GM19324 (cell line): ENCODE measurements at regions not wholly inside any gene's neighbourhood (a gene's known extent, or its start where the extent isn't known, plus 50 kb on each side); places are given as distances from the start of the nearest gene placed in this dataset.

Experiments
- ATAC-seq: cut with Tn5 transposase; IDR thresholded peaks from one replicate; pipeline ENCODE4 v1.9.1; 2021; ENCODE audit warnings: mild to moderate bottlenecking, moderate library complexity; ENCODE audit not compliant: unreplicated experiment, low FRiP score

DNA sequence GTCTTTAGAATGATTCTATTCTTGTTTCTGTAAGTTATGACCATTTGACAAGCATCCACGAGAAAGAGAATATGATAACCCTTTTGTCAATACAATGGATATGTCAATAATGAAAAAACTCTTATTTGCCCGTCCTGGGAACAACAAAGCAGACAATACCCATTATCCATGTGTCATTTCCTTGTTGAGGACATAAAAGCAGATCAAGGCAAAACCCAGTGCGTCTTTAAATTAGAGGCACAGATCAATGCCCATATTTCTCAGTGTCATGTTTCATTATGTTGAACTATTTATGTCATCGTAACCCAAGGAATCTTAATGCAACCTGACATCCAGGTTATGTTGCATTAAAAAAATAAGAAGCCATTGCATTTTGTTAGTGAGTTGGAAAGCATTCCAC lies 365.0 kb upstream of the CELF4 start:
- ATAC-seq, result no peak

- ATAC-seq, result no peak
These were observed 356.6 kb upstream of the CELF4 start for GRCh38 chr18:37922162-37922561.

DNA sequence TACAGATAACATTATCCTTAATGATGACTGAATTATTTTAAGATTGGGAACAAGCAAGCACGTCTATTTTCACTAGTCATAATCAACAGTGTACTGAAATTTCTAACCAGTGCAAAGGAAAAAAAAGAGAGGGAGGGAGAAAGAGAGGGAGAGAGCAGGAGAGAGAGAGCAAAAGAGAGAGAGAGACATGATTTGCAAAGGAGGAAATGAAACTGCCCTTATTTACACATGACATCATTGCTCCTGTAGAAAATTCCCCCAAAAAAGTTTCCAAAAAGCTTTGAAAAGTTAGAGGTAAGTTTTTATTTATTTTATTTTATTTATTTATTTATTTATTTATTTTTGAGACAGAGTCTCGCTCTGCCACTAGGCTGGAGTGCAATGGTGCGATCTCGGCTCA lies 355.3 kb upstream of the CELF4 start:
- ATAC-seq, result no peak

- ATAC-seq, result no peak
These were observed 347.5 kb upstream of the CELF4 start for GRCh38 chr18:37913051-37913450.

GRCh38 chr18:37902344-37902743 lies 336.7 kb upstream of the CELF4 start:
- no peak for ATAC-seq

DNA sequence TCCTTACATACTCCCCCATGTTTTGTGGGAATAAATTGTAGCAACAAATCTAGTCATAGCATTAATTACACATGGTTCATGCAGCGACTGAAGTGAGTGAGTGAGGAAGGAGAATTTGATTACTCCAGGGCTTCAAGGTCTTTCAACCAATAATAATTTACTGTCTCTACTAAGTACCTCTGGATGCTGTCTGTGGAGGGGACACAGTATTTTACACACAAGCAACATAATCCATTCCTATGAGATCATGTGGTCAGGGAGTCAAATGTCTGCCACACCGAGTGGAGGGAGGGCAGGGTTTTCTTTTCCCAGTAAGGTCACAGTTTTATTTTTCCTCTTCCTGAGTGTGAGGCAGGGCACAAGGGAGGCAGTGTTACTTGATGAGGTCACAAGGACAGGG lies 334.7 kb upstream of the CELF4 start:
- ATAC-seq, result no peak

- ATAC-seq, result no peak
These were observed 324.4 kb upstream of the CELF4 start for GRCh38 chr18:37889963-37890362.

- ATAC-seq, result no peak
These were observed 309.1 kb upstream of the CELF4 start for GRCh38 chr18:37874721-37875120.

- ATAC-seq, result no peak
These were observed 307.8 kb upstream of the CELF4 start for GRCh38 chr18:37873416-37873815.

DNA sequence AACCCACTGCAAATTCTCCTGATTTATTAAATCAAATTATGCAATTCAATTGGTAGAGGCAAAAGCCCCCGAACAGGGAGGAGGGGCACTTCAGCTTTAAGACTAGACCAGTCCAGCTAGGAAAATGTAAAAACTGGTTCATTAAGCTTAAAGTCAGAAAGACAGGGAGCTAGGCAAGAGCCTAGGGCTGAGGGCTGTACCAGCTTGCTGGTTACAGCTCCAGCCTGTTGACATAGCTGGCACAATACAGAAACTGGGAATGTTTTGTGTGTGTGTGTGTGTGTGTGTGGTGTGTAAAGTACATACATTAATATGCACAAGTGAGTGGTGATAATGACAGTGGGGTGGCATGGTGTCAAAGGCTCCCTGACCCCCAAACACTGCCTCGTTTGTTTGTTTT lies 307.0 kb upstream of the CELF4 start:
- no peak for ATAC-seq

- ATAC-seq, result no peak
These were observed 306.0 kb upstream of the CELF4 start for GRCh38 chr18:37871561-37871960.

DNA sequence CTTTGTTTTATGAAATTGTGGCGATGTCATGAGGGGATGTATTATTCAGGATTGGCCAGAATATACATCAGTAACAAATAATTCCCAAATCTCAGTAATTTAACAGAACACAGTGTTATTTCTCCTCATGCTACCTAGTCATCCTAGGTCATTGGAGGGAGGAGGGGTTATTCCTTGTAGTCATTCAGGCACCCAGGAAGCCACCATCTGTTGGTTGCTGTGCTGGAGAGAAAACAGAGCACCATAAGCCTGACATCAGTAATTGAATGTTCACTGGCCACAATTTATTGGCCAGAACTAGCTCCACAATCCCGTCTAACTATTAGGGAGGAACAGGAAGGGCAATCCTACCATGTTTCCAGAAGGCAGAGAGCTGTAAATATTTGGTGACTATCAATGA lies 303.5 kb upstream of the CELF4 start:
- ATAC-seq, result no peak

GRCh38 chr18:37864122-37864521 lies 298.5 kb upstream of the CELF4 start:
- no peak for ATAC-seq

DNA sequence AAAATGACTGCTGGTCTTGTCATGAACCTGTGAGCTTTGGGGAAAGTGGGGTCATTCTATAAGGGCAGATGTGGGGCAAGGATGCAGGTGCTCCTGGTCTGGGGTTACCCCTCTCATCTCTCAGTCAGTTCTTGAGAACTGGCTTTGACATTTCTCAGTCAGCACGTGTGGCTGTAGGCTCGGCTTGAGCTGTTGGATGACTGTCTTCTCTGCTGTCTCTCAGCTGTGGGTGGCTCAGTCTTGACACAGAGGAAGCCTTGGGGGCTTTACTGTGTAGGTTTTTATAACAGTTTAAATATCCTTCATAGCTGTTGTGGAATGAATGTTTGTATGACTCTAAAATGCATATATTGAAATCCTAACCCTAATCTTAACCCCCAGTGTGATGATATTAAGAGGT lies 296.4 kb upstream of the CELF4 start:
- ATAC-seq, result no peak

DNA sequence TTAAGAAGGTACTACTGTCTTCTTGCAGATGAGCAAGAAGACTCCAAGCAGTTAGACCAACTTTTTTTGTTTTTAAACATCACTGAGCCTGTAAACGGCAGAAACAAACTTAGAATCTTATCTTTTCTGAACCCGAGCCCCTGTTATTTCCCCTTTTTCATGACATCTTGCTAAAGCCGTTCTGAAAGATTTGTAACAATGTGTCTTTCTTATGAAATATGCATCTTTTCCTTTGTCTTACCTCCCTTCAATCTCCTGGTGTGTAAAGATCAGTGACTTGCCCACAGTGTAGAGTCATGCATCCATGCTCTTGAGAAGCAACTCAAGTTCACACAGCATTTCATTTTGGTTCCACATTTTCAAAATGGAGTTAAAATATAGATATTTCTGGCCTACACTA lies 288.8 kb upstream of the CELF4 start:
- no peak for ATAC-seq

- no peak for ATAC-seq
These were observed 288.1 kb upstream of the CELF4 start for GRCh38 chr18:37853706-37854105.

- ATAC-seq, result no peak
These were observed 286.9 kb upstream of the CELF4 start for GRCh38 chr18:37852464-37852863.

DNA sequence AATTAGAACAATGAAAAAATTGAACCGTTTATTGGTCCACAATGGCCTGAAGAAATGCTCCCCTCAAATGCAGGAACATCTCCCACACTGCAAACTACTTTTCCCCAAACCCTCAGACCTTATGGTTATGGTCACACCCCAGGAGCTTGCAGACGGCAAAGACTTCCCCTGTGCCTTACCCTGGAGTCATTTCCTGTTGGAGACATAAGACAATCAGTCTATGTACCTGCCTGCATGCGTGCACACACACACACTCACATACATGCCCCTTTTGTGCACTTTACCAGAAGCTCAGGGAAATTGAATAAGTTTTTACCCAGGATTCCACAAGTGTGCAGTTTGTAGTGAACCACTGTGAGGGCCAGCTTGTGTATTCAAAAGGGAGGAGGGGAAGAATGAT lies 281.9 kb upstream of the CELF4 start:
- no peak for ATAC-seq

GRCh38 chr18:37846996-37847395 lies 281.4 kb upstream of the CELF4 start:
- ATAC-seq, result no peak

GRCh38 chr18:37845498-37845897 lies 279.9 kb upstream of the CELF4 start:
- ATAC-seq, result no peak

DNA sequence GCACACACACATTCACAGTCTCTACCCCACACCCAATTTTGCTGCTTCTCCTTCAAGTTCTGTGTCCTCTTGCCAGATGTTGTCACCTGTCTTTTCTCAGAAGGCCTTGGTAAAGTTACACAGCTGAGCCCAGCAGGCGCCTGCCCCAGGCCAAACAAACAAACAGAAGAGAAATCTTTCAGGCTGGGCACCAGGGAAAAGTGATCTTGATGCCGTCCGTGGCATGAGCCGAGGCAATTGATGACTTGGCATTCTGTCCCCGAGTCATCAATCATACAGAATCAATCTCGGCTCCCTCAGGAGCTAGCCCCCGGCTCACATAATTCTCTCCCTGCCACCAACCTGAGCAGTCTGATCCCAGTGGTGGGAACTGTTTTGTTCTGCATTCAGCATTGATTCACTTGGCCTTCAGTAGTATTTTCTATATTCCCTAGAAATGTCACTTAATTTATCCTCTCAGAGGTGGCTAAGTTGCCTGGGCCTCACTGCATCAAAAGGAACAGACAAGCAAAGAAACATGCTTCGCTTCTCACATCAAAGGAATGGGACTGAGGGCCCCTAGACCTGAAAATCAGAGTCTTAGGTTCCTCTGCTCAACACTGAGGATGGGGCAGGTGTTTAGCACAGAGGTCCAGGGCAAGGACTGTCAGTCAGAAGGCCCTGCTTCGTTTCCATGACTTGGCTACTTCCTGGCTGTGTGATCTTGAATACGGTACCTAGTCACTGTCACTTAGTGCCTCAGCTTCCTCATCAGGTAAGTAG lies 278.8 kb upstream of the CELF4 start:
- no peak for ATAC-seq

DNA sequence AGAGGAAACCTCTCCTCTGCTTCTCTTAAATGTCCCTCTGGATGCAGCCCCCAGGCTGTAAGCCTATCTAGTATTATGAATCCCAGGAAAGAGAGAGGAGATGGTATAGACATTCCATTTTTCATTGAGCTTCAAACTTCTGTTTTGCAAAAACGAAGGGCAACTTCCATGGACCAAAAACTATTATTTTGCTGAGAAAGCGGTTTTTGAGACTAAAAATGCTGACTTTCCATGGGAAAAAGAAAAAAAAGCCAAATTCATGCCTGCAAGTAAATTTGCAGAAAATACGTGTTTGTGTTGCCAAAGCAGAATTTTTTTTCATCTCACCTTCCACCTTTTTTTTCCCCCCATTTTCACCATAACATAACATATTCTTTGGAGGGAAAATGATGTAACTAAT lies 272.5 kb upstream of the CELF4 start:
- no peak for ATAC-seq
